HG03565 (cell line): ENCODE measurements at regions not wholly inside any gene's neighbourhood (a gene's known extent, or its start where the extent isn't known, plus 50 kb on each side); places are given as distances from the start of the nearest gene placed in this dataset.
"Not testable (repeated sequence)": the region's sequence is repeated elsewhere in the genome, so short reads cannot be mapped to it uniquely, and the experiment has no call there.

Experiments
- ATAC-seq: cut with Tn5 transposase; IDR thresholded peaks from one replicate; pipeline ENCODE4 v1.9.1; 2021; ENCODE audit warnings: mild to moderate bottlenecking, moderate library complexity; ENCODE audit not compliant: unreplicated experiment

DNA sequence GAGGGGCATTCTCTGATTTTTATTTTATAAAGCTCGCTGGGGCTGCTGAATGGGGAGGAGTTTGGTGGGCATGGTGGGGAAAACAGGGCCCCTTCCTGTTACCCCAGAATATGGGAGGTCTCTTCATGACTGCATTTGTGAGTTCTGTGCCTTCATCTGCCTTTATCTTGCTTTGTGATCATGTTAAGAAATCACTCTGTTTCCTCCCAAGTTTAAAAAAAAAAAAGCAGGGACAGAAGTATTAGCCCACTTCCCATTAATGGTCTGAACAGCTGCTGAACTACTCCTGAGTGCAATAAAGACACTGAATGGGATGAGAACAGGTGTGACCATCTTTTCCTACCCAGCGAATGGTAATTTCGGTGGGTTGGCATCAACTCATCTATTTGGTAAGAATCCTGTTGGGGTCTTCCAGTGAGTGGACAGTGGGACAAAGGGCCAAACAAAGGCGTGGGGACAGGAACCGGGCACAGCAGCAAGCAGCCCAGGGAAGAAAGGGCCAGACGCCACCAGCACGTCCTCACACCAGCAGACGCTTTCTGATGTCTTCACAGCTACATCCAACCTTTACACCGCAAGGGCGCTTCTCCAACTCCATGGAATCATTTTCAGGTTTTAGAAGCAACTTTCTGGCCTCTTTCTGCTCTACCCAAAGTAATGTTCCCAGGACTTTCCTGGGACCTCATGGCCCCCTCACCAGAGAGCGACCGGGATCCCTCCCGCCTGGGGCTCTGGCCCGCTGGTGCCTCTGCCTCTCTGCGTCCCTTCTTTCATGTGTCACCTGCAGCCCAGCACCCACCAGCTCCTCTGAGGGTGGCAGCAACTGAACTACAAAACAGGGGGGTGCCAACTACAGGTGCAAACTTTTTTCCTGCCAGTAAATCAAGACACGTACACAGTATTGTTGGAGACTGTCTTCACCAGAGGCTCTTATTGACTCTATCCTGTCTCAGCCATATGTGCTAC is 160.2 kb downstream of the ADSS2 start:
- no peak for ATAC-seq

DNA sequence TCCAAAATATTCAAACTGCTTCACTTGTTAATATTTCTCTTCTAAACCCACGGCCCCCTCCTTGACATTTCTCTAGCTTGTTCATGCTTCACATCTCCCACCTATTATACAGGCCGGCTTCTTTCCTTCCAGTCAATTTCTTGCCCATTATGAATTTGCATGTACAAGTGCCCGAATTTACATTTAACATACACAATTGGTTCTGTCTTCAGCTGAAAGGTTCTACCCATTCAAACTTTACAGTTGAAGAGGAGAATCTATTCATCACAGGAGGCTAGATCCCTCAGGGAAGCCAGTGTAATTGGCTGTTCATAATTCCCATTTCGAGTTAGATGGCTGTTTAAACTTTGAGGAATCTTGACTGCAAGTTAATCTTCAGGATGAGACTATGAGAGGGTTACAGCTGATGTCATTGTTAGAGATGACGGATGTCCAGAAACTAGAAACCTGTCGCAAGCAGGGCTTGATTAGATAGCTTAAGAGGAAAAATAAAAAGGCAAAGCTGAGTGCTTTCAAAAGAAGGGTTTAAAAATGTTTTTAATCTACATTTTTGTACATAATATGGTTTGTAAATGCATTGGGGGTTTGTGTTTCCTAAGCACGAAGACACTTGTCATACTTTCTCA is 157.0 kb downstream of the ADSS2 start:
- ATAC-seq: no peak

DNA sequence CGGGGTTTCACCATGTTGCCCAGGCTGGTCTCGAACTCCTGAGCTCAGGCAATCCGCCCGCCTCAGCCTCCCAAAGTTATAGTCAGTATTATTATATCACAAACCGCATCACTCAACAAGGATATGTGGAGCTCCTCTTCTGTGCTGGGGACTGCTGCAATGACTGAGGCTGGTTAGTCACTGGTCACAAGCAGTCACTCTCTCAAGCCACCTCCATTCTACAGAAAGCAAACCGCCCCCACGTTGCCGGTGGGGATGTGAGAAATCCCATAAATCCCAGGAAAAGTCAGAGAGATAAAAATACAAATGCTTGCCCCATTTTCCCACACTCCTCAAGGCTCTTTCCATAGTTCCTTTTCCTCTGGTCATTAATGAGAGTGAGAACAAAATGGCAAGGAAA is 155.7 kb downstream of the ADSS2 start:
- ATAC-seq: no peak

DNA sequence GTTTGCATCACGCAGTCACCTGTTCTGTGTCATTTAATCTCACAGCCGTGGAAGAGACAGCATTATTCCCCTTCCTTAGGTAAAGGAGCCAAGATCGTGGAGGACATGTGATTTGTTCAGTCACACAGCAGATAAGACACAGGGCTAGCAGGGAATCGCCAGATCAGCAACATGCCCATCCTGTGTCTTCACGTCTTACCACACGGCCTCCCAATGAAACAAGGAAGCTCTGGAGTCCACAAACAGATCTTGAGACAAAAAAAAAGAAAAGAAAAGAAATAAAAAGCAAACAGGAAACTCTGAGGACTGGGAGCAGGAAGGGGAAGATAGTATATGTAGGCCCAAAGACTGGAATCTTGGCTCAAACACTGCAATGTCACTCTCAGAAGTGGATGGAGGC is 155.3 kb downstream of the ADSS2 start:
- no peak for ATAC-seq

DNA sequence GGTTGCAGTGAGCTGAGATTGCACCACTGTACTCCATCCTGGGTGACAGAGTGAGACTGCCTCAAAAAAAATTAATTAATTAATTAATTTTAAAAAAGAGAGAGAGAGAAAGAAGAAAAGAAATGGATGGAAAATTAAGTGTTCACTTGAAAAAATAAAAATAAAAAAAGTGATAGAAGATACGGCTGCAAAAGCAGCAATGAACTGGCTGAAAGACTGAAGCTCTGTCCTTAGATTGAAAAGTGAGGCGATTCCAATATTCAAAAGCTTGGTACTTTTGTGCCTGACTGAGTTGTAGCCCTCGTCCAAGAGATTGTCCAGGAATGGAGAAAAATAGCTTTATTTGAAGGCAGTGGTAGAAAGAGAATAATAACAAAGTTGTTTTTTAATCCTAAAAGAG is 154.6 kb downstream of the ADSS2 start:
- no peak for ATAC-seq

DNA sequence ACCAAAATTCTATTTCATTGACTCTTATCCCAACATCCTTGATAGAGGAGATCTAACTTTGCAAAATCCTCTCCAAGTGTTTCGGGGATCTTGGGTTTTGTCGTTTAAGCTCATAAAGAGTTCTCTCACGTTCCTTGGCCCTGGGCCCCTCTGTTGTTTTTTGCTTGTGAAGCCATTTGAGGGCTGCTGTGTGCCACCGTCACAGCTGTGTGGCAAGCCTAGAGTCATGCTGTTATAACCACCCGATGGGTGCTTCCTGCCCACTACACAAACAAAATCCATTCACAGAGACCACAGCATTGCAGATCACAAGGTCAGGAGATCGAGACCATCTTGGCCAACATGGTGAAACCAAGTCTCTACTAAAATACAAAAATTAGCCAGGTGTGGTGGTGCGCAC is 154.1 kb downstream of the ADSS2 start:
- no peak for ATAC-seq

DNA sequence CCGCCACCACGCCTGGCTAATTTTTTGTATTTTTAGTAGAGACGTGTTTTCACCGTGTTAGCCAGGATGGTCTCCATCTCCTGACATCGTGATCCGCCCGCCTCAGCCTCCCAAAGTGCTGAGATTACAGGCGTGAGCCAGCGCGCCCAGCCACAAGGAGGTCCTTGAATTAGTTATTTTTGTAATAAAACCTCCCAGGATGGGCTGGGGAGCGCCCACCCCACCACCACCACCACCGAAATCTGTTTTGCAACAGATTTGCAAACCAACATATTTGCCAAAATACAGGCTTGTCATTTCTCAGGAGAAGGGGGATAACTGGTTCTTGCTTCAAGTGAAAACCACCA is 151.7 kb downstream of the ADSS2 start:
- ATAC-seq: not testable (repeated sequence)

DNA sequence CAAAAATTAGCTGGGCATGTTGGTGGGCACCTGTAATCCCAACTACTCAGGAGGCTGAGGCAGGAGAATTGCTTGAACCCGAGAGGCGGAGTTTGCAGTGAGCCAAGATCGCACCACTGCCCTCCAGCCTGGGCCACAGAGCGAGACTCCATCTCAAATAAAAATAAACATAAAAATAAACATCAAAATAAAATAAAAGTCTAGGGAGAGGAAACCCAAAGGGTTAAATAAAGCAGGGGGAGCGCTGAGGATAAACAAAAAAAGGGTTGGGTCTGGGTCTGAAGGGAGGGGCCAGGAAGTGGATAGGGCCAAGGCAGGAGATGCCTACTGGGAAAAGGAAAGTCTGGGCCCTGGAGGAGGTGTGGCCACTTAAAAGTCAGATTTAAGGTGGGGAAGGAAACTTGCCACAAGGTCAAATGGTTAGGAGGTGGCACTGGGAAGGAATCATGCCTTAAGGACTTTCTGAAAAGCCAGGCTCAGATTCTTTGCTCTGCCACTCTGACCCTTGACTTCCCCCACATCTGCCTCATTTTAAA is 150.0 kb downstream of the ADSS2 start:
- no peak for ATAC-seq

DNA sequence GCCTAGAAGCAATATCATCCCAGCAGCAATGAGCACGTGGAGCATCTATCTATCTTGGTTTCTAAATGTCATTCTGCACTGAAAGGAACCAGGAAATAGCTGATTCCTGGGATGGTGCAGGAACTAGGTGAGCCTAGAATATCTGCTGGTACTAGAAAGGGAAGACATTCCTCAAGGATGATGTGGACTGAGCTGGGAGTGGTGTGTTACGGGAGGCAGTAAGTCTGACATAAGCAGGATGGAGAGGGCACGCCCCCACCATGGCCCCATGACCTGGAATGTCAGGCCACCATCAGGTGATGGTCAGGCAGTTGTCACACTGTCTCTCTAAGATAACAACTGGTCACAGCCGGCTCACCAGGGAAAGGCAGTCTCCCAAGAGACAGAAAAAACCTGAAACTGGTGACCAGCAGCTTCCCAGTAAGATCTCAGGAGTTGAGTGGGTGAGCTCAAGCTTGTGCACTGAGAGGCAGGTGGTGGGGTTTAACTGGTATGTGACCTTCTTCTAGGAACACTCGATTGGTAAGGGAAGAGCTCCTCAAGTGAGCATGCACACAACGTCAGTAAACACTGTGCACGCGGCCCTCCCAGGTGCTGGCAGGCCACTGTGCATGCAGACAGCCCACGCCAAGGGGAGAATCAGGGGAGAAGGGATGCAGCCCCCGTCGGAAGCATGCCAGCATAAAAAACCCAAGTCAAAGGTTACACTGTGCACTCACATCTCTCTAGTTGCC is 148.7 kb downstream of the ADSS2 start:
- no peak for ATAC-seq

DNA sequence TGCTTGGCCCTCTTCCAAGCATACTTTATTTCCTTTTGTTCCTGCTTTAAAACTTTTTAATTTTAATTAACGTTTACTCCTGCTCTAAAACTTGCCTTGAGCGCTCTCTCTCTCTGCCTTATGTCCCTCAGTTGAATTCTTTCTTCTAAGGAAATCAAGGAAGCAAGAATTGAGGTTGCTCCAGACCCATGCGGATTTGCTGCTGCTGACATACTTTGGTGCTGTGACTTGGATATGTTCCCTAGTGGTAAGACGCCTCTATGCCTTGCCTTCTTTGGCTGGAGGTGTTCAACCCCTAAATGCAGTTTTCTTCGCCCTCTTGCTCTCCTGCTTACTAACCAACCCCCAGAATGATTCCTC is 148.1 kb downstream of the ADSS2 start:
- no peak for ATAC-seq

DNA sequence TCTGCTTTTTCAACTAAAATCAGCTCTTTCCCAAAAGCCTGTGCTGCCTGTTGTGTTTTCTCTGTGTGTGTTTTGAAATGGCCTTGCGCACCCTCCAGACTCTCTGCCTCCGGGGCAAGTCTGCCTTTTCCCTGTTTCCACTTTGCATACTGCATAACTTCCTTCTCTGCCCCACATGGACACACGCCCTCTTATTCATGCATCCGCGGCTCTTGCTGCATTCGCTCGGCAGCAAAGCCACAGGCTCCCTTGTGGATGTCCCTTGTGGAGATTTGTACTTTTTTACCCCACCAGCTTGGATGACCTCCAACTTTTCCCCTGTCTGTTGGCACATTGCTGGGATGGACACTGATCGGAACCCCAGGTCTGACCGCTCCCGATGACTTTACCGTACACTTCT is 147.6 kb downstream of the ADSS2 start:
- no peak for ATAC-seq

DNA sequence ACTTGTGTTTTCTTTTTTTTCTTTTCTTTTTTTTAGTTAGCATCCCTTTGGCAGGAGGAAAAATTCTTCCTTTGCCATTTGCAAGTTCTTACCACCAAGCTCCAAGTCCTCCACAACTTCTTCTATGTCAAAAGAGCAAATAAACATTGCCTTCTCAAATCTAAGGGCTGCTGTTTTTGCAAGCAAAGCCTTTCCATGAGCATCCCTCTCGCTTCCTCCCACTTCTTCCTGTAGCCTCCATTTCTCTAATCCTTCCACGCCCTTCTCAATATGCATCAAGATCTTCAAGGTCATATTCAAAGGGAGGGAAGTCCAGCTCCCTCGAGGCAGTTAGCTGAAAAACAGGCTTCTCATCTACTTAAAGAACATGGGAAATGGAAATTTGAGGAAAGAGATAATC is 147.1 kb downstream of the ADSS2 start:
- ATAC-seq: no peak

DNA sequence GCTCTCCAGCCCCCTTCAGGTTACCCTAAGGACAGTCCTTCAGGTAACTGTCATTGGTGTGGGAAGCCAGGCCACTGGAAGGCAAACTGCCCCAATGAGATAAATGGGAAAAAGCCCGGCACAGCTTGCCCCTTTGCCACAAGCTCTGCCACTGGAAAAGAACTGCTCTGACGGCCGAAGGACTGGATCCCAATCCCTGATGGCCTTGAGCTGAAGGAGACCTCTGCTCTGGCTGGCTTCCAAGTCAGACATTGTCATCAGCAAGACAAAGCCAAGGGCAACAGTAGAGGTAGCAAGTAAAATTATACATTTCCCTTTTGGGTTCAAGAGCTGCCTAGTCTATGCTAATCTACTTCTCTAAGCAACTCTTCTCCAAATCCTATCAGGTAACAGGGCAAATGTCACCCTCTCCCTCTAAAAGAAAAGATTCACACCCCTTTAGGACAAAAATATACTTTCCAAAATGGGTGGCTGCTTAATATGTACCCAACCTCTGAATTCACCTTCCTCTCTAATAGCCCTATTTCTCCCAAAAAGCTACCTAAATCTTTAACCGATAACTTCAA is 145.8 kb downstream of the ADSS2 start:
- no peak for ATAC-seq

DNA sequence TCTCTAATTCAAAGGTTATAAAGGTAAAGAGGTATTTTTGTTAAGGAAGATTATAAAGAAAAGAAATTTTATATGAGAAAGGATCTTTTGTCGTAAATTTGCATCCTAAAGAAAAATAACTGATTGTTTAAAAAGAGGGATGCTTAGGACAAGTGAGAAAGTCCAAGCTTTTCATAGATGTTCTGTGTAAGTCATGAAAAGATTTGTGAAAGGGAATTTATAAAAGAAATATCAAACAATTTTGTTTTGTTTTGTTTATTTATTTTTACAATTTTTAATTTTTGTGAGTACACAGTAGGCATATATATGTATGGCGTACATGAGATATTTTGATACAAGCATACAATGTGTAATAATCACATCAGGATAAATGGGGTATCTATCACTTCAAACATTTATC is 145.2 kb downstream of the ADSS2 start:
- ATAC-seq: no peak

DNA sequence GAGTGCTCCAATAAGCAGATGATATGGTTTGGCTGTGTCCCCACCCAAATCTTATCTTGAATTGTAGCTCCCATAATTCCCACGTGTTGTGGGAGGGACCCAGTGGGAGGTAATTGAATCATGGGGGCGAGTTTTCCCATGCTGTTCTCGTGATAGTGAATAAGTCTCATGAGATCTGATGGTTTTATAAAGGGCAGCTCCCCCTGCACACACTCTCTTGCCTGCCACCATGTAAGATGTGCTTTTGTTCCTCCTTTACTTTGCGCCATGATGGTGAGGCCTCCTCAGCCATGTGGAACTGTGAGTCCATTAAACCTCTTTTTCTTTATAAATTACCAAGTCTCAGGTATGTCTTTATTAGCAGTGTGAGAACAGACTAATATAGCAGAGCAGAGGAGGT is 142.5 kb downstream of the ADSS2 start:
- not testable (repeated sequence) for ATAC-seq

DNA sequence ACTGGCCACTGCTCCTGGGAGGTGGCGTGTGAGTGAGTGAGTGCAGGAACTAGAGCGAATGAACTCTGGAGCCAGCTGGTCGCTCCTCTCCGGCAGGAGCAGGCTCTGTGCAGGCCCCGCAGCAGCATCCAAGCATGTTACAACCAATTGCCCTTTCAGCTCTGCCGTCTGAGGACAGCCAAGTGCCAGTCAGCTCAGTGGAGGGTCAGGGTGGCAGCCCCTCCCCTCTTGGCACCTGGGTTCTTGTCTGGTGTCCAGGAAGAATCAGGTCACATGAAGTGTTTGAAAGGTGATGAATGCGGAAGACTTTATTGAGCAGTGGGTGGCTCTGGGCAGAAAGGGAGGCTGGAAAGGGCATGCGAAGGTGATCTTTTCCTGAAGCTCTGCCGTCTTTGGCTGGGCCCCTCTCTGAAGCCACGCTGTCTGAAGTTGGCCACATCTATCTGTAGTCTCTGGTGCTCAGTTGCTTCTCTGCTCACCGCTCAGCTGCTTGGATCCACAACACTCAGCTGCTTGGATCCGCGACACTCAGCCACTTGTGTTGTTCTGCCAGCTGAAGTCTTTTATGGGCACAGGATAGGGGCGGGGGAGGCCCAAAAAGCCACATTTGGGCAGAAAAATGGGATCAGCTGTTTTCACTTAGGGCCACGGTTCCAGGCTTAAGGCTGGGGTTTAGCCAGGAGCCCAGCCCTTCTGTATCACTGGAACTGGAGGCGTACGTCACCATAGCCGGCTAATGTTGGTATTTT is 139.8 kb downstream of the ADSS2 start:
- no peak for ATAC-seq

DNA sequence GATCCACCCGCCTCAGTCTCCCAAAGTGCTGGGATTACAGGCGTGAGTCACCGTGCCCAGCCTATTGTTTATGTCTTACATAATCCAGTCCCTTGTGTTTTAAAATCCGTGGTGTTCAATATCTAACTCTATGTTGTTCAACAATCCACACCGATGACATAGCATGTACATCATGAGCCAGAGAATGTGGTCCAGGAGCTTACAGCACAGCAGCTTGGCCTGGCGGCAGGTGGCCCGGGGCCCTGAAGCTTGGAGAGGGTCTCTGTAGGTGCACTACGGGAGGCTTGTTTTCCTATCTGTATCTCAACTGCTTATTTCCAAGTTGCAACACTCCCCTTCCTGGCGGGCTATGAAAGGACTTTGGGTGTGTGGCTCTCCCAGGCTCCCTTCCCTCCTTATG is 138.4 kb downstream of the ADSS2 start:
- ATAC-seq: no peak

DNA sequence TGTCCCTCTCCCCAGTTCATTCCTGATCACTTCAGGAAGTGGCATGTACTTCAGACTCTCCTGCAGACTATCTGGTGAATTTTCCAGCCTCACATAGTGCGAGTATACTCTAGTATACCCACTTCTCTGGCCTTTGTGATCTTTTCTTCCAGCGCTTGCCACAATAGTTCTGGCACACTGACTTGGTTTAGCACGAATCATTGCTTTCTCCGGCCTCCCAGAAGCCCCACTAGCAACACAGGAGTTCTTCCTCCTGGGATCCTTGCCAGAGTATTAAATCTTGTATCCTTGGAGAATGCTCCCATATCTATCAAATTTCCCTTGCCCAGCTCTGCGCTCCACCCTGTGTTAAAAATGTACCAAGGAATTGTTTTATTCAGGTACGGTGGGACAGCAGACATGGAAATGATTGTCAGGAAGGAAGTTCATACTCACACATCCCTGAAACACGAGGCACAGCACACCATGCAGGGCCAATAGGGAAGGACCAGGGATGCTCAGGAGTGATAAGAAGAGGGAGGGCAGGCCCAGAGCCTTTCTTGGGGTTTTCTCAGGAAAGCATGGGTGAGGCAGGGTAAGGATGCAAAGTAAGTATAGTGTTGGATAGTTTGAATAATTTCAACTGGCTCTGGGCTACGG is 136.7 kb downstream of the ADSS2 start:
- no peak for ATAC-seq

DNA sequence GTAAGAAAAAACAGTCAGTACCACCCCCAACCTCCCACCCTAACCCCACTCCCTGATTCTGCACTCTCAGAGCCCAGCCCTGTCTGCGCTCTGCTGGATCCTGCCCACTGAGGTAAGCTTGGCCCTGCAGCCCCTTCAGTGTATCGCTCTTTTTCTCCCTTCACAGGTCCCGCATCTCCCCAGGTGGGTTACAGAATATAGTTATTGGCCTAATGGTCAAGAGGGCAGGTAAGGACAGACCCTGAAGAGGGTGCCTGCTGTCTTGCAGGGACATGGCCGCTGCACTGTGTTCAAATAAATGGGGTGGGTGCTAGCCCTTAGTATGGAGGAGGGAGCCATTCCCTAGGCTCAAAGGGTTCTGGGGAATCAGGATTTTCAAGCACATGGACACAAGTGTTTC is 135.7 kb downstream of the ADSS2 start:
- no peak for ATAC-seq

DNA sequence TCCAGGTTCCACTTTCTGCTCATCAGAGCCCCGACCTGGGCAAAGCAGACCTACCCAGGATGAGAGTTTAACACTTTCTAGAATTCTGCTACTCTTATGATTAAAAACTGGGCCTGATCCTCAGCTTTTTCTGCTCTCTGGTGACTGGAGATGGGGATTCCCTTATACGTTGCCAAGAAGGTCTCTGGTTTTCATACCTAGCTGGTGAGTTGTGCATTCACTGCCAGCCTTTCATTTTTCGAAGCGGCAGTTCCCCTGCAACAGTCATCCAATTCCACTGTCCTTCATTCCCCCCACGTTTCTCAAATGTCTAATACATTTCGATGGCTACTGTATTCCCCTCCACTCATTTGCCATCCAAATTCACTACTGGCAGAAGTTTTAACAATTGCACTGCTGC is 135.3 kb downstream of the ADSS2 start:
- no peak for ATAC-seq
